Renal cortex interstitium (tissue), 11 donors: ENCODE measurements at regions not wholly inside any gene's neighbourhood (a gene's known extent, or its start where the extent isn't known, plus 50 kb on each side); places are given as distances from the start of the nearest gene placed in this dataset.
A peak's percentile ranks its signal among the peaks of the same experiment; 100 is the strongest.

Experiments
- DNase-seq, 11 donors: peaks; one replicate each; pipeline ENCODE4 v3.0.0-alpha.2; 2013; ENCODE audit warnings: low read depth in 9 of 11, low spot score in 4 of 11; ENCODE audit errors: extremely low read depth in 1 of 11

GRCh38 chr6:170483413-170483812 is 69.7 kb downstream of the PSMB1 start:
- no peak for DNase-seq

- DNase-seq, result peak in 3 of 11 donors; percentile 20 to 22 (median 21)
Measured at GRCh38 chr6:170480050-170480692, 72.9 kb downstream of the PSMB1 start.

- DNase-seq, result no peak
Measured at GRCh38 chr6:170476360-170476759, 76.7 kb downstream of the PSMB1 start.

DNA sequence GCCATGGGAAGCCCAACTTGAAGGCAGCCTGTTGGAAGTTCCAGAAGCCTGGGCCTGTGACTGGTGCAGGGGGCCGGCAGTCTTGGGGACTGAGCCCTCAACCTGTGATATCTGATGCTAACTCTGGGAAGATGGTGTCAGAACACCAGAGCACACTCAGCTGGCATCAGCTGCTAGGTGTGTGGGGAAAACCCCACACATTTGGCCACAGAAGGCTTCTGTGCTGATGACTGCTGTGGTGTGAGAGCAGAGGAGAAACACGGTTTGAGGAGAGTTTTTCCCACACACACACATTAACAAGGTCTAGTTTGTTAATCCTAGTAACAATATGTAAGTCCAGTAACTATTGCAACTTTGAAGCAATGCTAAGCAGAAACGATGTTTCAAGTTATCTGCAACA is 78.0 kb downstream of the PSMB1 start:
- no peak for DNase-seq

GRCh38 chr6:170473801-170474200 is 79.3 kb downstream of the PSMB1 start:
- DNase-seq, result no peak

DNA sequence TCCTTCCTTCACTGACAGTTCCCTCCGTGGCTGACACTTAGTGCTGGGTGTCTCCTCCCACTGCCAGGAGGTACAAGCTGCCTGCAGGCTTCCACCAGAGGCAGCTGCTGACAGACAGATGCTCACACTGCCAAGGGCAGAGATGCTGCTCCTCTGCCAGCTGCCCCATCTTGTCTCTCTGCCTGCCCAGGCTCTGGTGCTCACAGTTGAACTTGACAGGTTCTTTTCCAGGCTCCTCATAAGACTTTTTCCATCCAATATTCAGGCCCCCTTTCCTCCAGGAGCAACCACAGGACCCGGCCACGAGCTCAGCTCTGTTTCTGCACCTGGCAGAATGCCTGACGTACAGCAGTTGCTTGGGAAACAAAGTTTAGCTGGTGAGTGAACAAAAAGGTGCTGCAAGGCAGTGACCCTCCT is 79.8 kb downstream of the PSMB1 start:
- no peak for DNase-seq

- DNase-seq, result no peak
Measured at GRCh38 chr6:170471491-170471890, 81.6 kb downstream of the PSMB1 start.

DNA sequence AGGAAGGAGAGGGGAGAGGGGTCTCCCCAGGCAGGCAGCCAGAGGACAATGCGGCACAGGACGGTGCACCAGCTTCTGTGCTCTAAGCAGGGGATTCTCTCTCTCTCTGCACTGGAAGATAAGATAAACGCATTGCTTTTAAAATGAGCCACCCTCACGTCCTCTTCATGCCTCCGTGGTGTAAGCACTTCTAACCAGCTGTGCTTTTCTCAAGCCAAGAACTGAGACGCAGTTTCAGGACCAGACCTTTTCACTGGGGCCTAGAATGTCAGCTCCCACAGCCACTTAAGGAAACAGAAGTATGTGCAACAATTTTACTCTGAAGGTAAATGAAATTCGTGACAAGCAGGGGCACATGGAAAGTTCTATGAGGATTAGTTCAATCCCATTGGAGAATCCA is 82.4 kb downstream of the PSMB1 start:
- DNase-seq, result no peak

- DNase-seq, result no peak
Measured at GRCh38 chr6:170464524-170464979, 88.6 kb downstream of the PSMB1 start.

- no peak for DNase-seq
Measured at GRCh38 chr6:170464080-170464479, 89.0 kb downstream of the PSMB1 start.

GRCh38 chr6:170463101-170463721 is 89.9 kb downstream of the PSMB1 start:
- no peak for DNase-seq

DNA sequence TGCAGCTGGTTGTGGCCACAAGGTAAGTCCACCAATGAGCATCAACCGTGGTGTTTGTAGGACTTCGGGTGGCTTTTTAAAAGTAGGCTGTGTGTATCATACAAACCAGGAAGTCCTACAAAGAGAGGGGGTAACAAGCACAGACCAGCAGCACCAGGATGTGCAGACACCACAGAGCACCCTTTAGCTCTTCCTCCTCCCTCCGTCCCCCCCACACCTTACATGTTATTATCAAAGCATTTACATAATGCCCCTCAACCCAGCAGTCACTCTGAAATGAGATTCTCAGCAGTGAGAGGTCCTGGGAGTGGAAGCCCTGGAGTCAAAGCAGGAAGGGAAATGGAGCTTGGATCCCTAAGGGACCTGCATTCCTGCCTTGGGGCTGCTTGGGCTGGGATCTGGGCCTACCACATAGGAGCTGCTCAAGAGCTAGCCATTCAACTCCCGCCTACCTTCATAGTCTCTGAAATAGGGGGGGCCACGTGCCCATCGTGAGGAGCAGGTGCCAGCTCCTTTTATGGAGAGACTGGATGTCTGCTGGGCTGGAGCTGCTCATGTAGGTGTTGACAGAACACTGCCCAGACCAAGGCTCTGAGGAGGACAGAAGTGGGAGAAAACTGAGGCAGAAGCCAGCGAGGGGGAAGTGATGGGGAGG is 90.6 kb downstream of the PSMB1 start:
- DNase-seq, result no peak

DNA sequence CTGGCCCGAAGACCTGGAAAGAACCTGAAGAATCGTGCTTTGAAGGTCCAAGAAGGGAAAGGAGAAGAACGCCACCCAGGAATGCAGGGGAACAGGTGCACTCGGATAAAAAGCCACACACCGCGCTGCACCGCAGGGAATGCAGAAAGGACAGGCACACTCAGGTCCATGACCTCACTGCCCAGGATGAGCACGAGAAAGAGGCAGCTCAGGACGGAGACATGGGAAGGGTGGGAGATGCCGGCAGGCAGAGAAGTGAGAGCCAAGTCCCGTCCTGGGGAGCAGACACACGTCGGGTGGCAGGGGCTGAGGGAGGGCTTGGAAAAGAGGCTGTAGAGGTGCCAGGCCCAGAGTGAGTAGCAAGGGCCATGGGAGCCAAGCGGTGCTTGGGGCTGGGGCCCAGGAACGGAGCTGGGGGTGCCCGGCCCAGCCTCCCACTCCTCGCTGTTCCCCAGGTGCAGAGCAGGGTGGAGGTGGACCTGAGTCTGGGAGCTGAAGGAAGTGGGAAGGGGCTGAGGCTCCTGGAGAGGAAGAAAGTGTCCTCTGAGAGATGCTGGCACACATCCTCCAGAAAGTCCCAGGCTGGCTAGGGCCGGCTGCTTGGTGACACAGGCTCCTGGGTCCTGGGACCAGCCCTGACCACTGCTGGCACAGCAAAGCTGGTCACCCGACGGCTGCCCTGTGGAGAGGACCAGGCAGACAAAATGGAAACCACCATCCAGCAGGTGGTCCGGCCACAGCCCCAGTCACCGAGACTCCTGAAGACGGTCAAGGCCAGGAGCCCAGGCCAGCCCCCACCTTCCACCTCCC is 91.3 kb downstream of the PSMB1 start:
- no peak for DNase-seq

- DNase-seq, result no peak
Measured at GRCh38 chr6:170461111-170461510, 92.0 kb downstream of the PSMB1 start.

- no peak for DNase-seq
Measured at GRCh38 chr6:170460641-170461040, 92.5 kb downstream of the PSMB1 start.

DNA sequence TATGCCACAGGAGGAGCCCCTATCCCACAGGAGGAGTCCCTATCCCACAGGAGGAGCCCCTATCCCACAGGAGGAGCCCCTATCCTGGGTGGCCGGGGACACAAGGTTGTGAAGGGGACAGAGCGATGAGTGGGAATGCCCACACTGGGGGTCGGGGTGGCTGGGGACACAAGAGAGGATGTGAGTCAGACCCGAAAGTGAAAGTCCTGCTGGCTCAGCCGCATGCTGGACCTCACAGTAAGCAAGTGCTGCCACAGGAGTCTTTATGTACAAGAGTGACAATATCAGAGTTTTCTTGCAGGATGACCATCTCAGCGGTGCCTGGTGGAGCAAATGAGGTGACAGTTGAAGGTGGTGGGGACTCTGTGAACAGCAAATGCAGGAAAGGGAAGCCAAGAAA is 93.7 kb downstream of the PSMB1 start:
- DNase-seq, result no peak

DNA sequence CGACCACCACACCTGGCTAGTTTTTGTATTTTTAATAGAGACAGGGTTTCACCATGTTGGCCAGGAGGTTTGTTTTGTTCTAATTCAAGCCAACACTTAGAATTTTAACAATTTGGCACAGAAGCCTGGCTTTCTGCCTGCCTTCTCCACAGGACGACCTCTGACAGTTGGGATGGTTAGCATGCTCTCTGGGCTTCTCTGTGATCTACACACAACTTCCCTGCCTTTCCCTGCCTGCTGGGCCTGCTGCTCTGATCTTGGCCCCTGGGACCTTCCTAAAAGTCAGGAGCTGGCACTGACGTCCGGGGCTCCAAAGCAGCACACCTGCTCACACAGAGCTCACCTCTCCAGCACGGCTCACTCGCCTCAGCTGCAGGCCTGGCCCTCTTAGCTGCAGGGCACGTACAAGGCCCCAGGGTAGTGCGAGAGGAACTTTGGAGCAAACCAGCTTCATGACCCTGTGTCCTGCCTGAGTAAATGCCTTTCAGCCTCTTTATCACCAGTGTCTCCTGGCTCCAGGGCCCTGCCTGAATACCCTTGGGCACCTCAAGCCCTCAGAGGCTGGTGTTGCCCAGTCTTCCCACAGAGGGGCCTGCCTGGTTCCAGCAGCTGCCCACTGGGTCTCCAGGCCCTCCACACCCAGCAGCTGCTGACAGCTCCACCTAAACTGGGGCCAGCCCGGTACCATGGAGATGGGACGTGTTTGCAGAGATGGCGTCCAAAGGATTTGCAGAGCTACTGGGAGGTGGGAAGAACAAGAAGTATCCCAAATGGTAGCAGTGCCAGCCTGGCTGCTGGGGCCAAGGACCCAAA is 96.0 kb downstream of the PSMB1 start:
- DNase-seq, result no peak
